ENCODE measurements at regions not wholly inside any gene's neighbourhood (a gene's known extent, or its start where the extent isn't known, plus 50 kb on each side); places are given as distances from the start of the nearest gene placed in this dataset.

DNA sequence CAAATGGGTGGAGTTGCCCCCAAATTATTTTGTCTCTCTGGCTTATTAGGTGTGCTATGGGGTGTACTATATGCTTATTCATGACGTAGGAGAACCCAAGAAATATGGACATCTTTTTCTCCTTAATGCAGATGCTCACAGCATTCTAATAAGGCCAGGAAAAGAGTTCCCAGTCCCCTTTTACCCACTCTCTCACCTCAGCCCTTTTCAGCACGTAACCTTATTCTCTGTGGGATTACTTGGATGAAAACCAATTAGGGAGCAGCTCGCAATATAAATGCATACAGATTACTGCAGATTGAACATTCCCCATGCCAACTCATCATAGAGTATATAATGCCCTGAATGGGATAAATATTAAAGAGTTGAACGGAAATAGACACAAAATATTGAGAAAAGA, 891.2 kb upstream of the POU3F3 start:
- no peak overlapping the region for H3K9ac ChIP-seq (ENCODE audit: low read length)
- TF ChIP-seq SMC3 (conservative IDR thresholded peaks at IDR 0.05; ENCODE audit: poor library complexity) (no peak), EZH2 (IDR thresholded peaks at IDR 0.05; ENCODE audit: borderline replicate concordance, insufficient read depth, low read length, poor library complexity, severe bottlenecking) (no peak), POLR2AphosphoS5 (IDR thresholded peaks at IDR 0.05) (no peak), EP300 (conservative IDR thresholded peaks at IDR 0.05; ENCODE audit: poor library complexity, severe bottlenecking) (no peak), TAF1 (IDR thresholded peaks at IDR 0.05; ENCODE audit: low read depth) (no peak), RAD21 (conservative IDR thresholded peaks at IDR 0.05) (no peak), MXI1 (conservative IDR thresholded peaks at IDR 0.05; ENCODE audit: poor library complexity, severe bottlenecking) (no peak)
- TF ChIP-seq, protein P1, sequence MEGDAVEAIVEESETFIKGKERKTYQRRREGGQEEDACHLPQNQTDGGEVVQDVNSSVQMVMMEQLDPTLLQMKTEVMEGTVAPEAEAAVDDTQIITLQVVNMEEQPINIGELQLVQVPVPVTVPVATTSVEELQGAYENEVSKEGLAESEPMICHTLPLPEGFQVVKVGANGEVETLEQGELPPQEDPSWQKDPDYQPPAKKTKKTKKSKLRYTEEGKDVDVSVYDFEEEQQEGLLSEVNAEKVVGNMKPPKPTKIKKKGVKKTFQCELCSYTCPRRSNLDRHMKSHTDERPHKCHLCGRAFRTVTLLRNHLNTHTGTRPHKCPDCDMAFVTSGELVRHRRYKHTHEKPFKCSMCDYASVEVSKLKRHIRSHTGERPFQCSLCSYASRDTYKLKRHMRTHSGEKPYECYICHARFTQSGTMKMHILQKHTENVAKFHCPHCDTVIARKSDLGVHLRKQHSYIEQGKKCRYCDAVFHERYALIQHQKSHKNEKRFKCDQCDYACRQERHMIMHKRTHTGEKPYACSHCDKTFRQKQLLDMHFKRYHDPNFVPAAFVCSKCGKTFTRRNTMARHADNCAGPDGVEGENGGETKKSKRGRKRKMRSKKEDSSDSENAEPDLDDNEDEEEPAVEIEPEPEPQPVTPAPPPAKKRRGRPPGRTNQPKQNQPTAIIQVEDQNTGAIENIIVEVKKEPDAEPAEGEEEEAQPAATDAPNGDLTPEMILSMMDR (IDR thresholded peaks at IDR 0.05; ENCODE audit: poor library complexity, severe bottlenecking) = no peak
- TF ChIP-seq, protein P2, sequence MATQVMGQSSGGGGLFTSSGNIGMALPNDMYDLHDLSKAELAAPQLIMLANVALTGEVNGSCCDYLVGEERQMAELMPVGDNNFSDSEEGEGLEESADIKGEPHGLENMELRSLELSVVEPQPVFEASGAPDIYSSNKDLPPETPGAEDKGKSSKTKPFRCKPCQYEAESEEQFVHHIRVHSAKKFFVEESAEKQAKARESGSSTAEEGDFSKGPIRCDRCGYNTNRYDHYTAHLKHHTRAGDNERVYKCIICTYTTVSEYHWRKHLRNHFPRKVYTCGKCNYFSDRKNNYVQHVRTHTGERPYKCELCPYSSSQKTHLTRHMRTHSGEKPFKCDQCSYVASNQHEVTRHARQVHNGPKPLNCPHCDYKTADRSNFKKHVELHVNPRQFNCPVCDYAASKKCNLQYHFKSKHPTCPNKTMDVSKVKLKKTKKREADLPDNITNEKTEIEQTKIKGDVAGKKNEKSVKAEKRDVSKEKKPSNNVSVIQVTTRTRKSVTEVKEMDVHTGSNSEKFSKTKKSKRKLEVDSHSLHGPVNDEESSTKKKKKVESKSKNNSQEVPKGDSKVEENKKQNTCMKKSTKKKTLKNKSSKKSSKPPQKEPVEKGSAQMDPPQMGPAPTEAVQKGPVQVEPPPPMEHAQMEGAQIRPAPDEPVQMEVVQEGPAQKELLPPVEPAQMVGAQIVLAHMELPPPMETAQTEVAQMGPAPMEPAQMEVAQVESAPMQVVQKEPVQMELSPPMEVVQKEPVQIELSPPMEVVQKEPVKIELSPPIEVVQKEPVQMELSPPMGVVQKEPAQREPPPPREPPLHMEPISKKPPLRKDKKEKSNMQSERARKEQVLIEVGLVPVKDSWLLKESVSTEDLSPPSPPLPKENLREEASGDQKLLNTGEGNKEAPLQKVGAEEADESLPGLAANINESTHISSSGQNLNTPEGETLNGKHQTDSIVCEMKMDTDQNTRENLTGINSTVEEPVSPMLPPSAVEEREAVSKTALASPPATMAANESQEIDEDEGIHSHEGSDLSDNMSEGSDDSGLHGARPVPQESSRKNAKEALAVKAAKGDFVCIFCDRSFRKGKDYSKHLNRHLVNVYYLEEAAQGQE (IDR thresholded peaks at IDR 0.05; ENCODE audit: borderline replicate concordance) = no peak
- no peaks in the 10 kb centered on the region for H3K27me3 ChIP-seq (ENCODE audit: insufficient read depth, low read depth, low read length)
- H3F3A ChIP-seq (ENCODE audit: insufficient read depth, low read length, poor library complexity, severe bottlenecking) = no peaks in the 10 kb centered on the region
- H3K79me2 ChIP-seq (replicated peaks; ENCODE audit: insufficient read depth, low read length) = peaks cover 19% of the 10 kb centered on the region
- no peaks in the 10 kb centered on the region for H4K20me1 ChIP-seq (ENCODE audit: insufficient read depth)
- H3K9me3 ChIP-seq (ENCODE audit: low read length) = no peaks in the 10 kb centered on the region
- no peak overlapping the region for H2AFZ ChIP-seq (ENCODE audit: low read depth, low read length)
- H3K36me3 ChIP-seq (ENCODE audit: insufficient read depth, low read length) = no peaks in the 10 kb centered on the region
- no peak overlapping the region for H3K4me3 ChIP-seq (ENCODE audit: low read length)
- no peak overlapping the region for H3K27ac ChIP-seq (ENCODE audit: low read length)
- H3K9me2 ChIP-seq (ENCODE audit: insufficient read depth, low read length) = no peaks in the 10 kb centered on the region
- H3K4me2 ChIP-seq (ENCODE audit: low read length) = no peak overlapping the region

DNA sequence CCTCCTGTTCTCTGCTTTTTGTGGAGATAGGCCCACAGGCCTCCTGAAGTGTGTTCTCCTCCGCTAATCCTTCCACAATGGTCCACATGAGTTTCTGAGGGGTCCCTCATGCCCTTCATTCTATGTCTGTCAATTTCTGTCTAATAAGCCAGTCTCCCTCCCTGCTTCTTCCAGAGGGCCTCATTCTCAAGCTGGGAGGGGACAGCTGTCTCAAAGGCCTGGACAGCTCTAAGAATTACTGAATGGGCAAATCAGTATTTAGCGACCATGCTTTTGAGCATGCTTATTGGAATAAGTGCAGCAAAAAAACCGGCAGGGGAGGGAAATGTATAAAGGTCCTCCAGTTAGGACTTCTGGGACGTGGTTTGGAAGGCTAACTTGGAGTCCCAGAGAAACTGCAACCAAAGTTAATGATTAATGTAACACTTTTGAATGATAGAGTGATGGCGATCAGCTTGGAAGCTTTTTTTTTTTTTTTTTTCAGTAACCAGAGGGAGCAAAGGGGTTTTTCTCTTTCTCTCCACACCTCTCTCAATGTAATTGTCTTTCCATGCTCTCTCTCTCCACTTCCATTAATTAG, 890.7 kb upstream of the POU3F3 start:
- no peak overlapping the region for H2AFZ ChIP-seq (ENCODE audit: low read depth, low read length)
- H3K4me2 ChIP-seq (ENCODE audit: low read length) = no peak overlapping the region
- no peak for TF ChIP-seq EZH2 (IDR thresholded peaks at IDR 0.05; ENCODE audit: borderline replicate concordance, insufficient read depth, low read length, poor library complexity, severe bottlenecking)
- TF ChIP-seq TAF1 (IDR thresholded peaks at IDR 0.05; ENCODE audit: low read depth) = no peak
- TF ChIP-seq, protein P2 (IDR thresholded peaks at IDR 0.05; ENCODE audit: borderline replicate concordance) = no peak
- H3K27ac ChIP-seq (ENCODE audit: low read length) = no peak overlapping the region
- no peaks in the 10 kb centered on the region for H3K9me2 ChIP-seq (ENCODE audit: insufficient read depth, low read length)
- H3K9ac ChIP-seq (ENCODE audit: low read length) = no peak overlapping the region
- H3F3A ChIP-seq (ENCODE audit: insufficient read depth, low read length, poor library complexity, severe bottlenecking) = no peaks in the 10 kb centered on the region
- H3K36me3 ChIP-seq (ENCODE audit: insufficient read depth, low read length) = no peaks in the 10 kb centered on the region
- H3K27me3 ChIP-seq (ENCODE audit: insufficient read depth, low read depth, low read length) = no peaks in the 10 kb centered on the region
- H3K9me3 ChIP-seq (ENCODE audit: low read length) = no peaks in the 10 kb centered on the region
- H3K4me3 ChIP-seq (ENCODE audit: low read length) = no peak overlapping the region
- no peaks in the 10 kb centered on the region for H4K20me1 ChIP-seq (ENCODE audit: insufficient read depth)
- H3K79me2 ChIP-seq (replicated peaks; ENCODE audit: insufficient read depth, low read length) = peaks cover 19% of the 10 kb centered on the region
